Endodermal cell (in vitro differentiated cells): ENCODE measurements at regions not wholly inside any gene's neighbourhood (a gene's known extent, or its start where the extent isn't known, plus 50 kb on each side); places are given as distances from the start of the nearest gene placed in this dataset.

ENCODE experiments used
- DNase-seq: peaks from one replicate; pipeline ENCODE4 v3.0.0-alpha.2; 2017
- H3K27ac ChIP-seq: 2 replicates; pipeline ENCODE4 v1.5.1; 2013; ENCODE audit warnings: mild to moderate bottlenecking, low read depth, low read length, moderate library complexity
- H3K27me3 ChIP-seq: 2 replicates; pipeline ENCODE4 v1.6.1; 2013; ENCODE audit warnings: mild to moderate bottlenecking, low read length, moderate library complexity; ENCODE audit not compliant: insufficient read depth, control insufficient read depth, poor library complexity, severe bottlenecking
- H3K36me3 ChIP-seq: 2 replicates; pipeline ENCODE4 v1.7.0; 2013; ENCODE audit warnings: mild to moderate bottlenecking, low read length, moderate library complexity; ENCODE audit not compliant: control insufficient read depth, insufficient read depth
- H3K4me1 ChIP-seq: one replicate; pipeline ENCODE4 v1.7.0; 2013; ENCODE audit warnings: low read length; ENCODE audit not compliant: control insufficient read depth, insufficient read depth
- H3K4me3 ChIP-seq: 2 replicates; pipeline ENCODE4 v1.5.1; 2013; ENCODE audit warnings: mild to moderate bottlenecking, low read length, moderate library complexity
- H3K9ac ChIP-seq: 2 replicates; pipeline ENCODE4 v1.6.1; 2013; ENCODE audit warnings: mild to moderate bottlenecking, low read length, moderate library complexity; ENCODE audit not compliant: poor library complexity, severe bottlenecking; ENCODE audit errors: extremely low read depth
- H3K9me3 ChIP-seq: 2 replicates; pipeline ENCODE4 v1.6.1; 2013; ENCODE audit warnings: mild to moderate bottlenecking, low read length, moderate library complexity; ENCODE audit not compliant: control insufficient read depth
- H3K27ac Mint-ChIP-seq: 2 replicates; pipeline ENCODE4 v1.8.0; 2020; ENCODE audit warnings: mixed read lengths
- H3K27me3 Mint-ChIP-seq: 2 replicates; pipeline ENCODE4 v1.8.0; 2021; ENCODE audit warnings: mild to moderate bottlenecking, mixed read lengths; ENCODE audit not compliant: insufficient read depth
- H3K36me3 Mint-ChIP-seq: 2 replicates; pipeline ENCODE4 v1.8.0; 2020; ENCODE audit warnings: low read depth, mixed read lengths
- H3K4me1 Mint-ChIP-seq: 2 replicates; pipeline ENCODE4 v1.8.0; 2020; ENCODE audit warnings: mixed read lengths
- H3K4me3 Mint-ChIP-seq: 2 replicates; pipeline ENCODE4 v1.8.0; 2020; ENCODE audit warnings: mild to moderate bottlenecking, moderate library complexity, mixed read lengths
- H3K9me3 Mint-ChIP-seq: 2 replicates; pipeline ENCODE4 v1.8.0; 2020; ENCODE audit warnings: mild to moderate bottlenecking, mixed read lengths
- WGBS, 2 experiments: methylation state at CpG; one replicate each; pipeline versions ENCODE4 v1.1.5 to v1.1.7; 2013; ENCODE audit warnings: missing lambda C conversion rate in 2 of 2, mixed read lengths in 1 of 2; ENCODE audit not compliant: insufficient coverage in 1 of 2, insufficient read length in 1 of 2; 5-methylcytosine and 5-hydroxymethylcytosine counted together
- TF ChIP-seq, protein P1 (sequence below): fragments of 200-600 bp; sonication (generic); conservative IDR thresholded peaks from 2 replicates; pipeline ENCODE4 v1.5.0; 2021; ENCODE audit warnings: antibody characterized with exemption, mild to moderate bottlenecking

DNA sequence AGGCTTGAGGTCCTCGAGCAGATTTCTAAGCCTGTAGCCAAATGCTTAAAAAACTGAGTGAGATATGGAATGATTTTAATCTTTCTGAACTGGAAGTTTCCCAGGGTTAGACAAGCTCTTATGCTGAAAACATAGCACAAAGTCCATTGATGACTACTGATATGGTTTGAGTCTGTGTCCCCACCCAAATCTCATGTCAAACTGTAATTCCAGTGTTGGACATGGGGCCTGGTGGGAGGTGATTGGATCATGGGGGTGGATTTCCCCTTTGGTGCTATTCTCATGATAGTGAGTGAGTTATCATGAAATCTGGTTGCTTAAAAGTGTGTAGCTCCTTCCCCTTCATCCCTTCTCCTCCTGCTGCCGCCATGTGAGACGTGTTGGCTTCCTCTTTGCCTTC, 454.9 kb downstream of the SPRY1 start:
- Histone ChIP-seq H3K9ac (no peak overlapping the region), H3K9me3 (no peaks in the 10 kb centered on the region), H3K4me1 (no peaks in the 10 kb centered on the region), H3K4me3 (no peak overlapping the region), H3K27me3 (peaks cover 9% of the 10 kb centered on the region), H3K27ac (no peak overlapping the region), H3K36me3 (no peaks in the 10 kb centered on the region)
- Mint-ChIP-seq H3K36me3 (no peaks in the 10 kb centered on the region), H3K9me3 (no peaks in the 10 kb centered on the region), H3K27ac (no peak overlapping the region), H3K27me3 (peaks cover 14% of the 10 kb centered on the region), H3K4me1 (peaks cover 13% of the 10 kb centered on the region), H3K4me3 (no peak overlapping the region)
- DNase-seq = no peak
- WGBS, 2 experiments = 97 to 100% methylated on average over 3 of the region's 3 CpGs
- TF ChIP-seq, protein P1, sequence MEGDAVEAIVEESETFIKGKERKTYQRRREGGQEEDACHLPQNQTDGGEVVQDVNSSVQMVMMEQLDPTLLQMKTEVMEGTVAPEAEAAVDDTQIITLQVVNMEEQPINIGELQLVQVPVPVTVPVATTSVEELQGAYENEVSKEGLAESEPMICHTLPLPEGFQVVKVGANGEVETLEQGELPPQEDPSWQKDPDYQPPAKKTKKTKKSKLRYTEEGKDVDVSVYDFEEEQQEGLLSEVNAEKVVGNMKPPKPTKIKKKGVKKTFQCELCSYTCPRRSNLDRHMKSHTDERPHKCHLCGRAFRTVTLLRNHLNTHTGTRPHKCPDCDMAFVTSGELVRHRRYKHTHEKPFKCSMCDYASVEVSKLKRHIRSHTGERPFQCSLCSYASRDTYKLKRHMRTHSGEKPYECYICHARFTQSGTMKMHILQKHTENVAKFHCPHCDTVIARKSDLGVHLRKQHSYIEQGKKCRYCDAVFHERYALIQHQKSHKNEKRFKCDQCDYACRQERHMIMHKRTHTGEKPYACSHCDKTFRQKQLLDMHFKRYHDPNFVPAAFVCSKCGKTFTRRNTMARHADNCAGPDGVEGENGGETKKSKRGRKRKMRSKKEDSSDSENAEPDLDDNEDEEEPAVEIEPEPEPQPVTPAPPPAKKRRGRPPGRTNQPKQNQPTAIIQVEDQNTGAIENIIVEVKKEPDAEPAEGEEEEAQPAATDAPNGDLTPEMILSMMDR = no peak

DNA sequence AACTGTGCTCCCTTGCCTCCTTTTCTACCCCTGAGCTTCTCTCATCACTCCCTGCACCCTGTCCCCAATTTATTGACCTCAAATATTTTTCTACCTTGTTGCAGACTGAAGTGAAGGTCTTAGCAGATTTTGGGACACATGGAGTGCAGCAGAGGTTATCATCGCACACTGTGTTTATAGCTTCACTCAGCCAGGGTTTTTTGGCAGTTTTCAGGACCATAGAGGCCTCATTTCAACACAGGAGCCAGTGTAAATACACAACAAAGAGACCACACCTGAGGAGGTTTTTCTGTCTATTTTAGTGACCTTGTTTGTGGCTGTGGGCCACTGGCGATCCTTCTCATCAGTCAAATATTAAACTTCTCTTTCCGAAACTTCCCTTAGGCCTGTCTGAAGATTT, 457.1 kb downstream of the SPRY1 start:
- no peak overlapping the region for H3K9ac ChIP-seq
- peaks cover 9% of the 10 kb centered on the region for H3K27me3 ChIP-seq
- H3K36me3 ChIP-seq = no peaks in the 10 kb centered on the region
- peaks cover 5% of the 10 kb centered on the region for H3K4me1 ChIP-seq
- peaks cover 14% of the 10 kb centered on the region for H3K27me3 Mint-ChIP-seq
- DNase-seq = no peak
- no peaks in the 10 kb centered on the region for H3K9me3 ChIP-seq
- TF ChIP-seq, protein P1 = no peak
- no peaks in the 10 kb centered on the region for H3K36me3 Mint-ChIP-seq
- H3K4me1 Mint-ChIP-seq = peaks cover 20% of the 10 kb centered on the region
- H3K4me3 ChIP-seq = no peak overlapping the region
- H3K4me3 Mint-ChIP-seq = no peak overlapping the region
- H3K27ac Mint-ChIP-seq = no peak overlapping the region
- no peaks in the 10 kb centered on the region for H3K9me3 Mint-ChIP-seq
- 89 to 100% methylated on average over 1 to 2 of the region's 3 CpGs for WGBS, 2 experiments
- no peak overlapping the region for H3K27ac ChIP-seq

DNA sequence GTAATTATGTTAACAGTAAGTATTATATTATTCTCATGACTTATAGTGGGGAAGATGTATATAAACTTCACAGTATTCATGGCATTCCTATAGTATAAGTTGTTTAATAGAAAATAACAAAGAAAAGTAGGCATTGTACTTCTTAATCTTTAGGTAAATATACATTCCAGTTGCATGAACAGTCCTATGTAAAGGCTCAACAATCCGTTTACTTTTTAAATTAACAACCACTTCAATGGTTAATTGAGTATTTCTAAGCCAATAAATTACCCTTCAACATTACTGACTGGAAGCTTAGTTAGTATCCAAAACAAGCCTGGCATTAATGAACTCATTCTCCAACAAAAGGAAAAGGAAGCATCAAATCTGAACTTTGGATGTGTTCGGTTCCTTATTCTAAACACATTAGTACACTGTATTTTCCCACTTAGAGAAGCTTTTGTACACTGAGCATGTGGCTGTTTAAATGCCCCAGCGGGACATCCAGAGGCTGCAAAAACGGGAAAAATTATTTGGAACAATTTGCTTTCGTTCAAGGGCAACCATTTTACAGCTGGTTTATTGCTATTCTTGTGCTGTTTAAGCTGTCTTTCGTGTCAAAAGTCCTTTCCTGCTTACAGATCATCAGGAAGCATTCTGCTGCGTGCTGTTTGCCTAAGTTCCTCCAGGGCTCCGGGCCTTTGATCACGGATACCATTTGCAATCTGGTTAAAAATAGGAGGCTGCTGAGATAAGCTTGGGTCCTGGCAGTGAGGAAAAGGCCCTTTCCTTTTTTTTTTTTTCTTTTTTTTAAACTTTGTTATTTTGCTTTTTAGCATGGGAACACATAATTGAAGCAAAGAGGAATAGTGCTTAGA, 460.3 kb downstream of the SPRY1 start:
- Mint-ChIP-seq H3K27ac (peak overlapping the region; percentile 41), H3K36me3 (no peaks in the 10 kb centered on the region), H3K4me1 (peaks cover 14% of the 10 kb centered on the region), H3K4me3 (no peak overlapping the region), H3K9me3 (no peaks in the 10 kb centered on the region), H3K27me3 (peaks cover 8% of the 10 kb centered on the region)
- 1 to 29% methylated on average over 7 to 9 of the region's 9 CpGs for WGBS, 2 experiments
- H3K9me3 ChIP-seq = no peaks in the 10 kb centered on the region
- H3K4me1 ChIP-seq = peaks cover 5% of the 10 kb centered on the region
- no peak overlapping the region for H3K9ac ChIP-seq
- peaks cover 9% of the 10 kb centered on the region for H3K27me3 ChIP-seq
- peak overlapping the region; percentile 79 for H3K27ac ChIP-seq
- TF ChIP-seq, protein P1 = peak; percentile 62
- H3K4me3 ChIP-seq = peak overlapping the region; percentile 50
- no peaks in the 10 kb centered on the region for H3K36me3 ChIP-seq
- peak; percentile 79 for DNase-seq
